ENCODE measurements at regions not wholly inside any gene's neighbourhood (a gene's known extent, or its start where the extent isn't known, plus 50 kb on each side); places are given as distances from the start of the nearest gene placed in this dataset.

DNA sequence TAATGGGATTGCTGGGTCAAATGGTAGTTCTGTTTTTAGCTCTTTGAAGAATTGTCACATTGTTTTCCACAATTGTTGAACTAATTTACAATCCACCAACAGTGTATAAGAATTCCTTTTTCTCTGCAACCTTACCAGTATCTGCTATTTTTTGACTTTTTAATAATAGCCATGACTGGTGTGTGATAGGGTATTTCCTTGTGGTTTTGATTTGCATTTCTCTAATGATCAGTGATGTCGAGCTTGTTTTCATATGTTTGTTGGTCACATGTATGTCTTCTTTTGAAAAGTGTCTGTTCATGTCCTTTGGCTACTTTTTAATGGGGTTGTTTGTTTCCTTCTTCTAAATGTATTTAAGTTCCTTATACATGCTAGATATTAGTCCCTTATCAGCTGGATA lies 322.3 kb downstream of the CDH2 start:
- no peak overlapping the region for H3K4me3 Mint-ChIP-seq
- no peaks in the 10 kb centered on the region for H3K4me1 Mint-ChIP-seq
- no peak for DNase-seq
- no peaks in the 10 kb centered on the region for H3K36me3 Mint-ChIP-seq
- no peak overlapping the region for H3K27ac Mint-ChIP-seq
- no peaks in the 10 kb centered on the region for H3K27me3 Mint-ChIP-seq
- peaks cover 11% of the 10 kb centered on the region for H3K9me3 Mint-ChIP-seq

DNA sequence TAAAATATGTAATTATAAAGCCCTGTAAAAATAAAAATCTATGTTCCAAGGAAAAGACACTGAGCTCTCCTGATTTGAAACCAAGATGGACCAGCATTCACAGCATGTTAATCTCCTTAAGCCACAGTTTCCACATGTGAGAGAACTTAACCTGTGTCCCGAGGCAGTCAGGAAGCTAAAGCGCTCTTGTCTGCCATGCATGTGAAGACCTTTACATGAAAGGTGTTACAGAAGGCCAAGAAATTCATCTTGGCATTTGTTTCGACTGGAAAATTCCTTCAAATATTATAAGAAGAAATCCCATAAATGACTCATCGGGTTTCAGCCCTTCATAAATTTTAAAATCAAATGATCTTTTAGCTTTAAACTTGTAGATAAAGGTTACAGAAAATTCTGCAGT lies 328.6 kb downstream of the CDH2 start:
- Mint-ChIP-seq H3K4me3 (no peak overlapping the region), H3K27ac (peak overlapping the region; percentile 51), H3K36me3 (no peaks in the 10 kb centered on the region), H3K4me1 (no peaks in the 10 kb centered on the region), H3K9me3 (peaks cover 4% of the 10 kb centered on the region), H3K27me3 (no peaks in the 10 kb centered on the region)
- no peak for DNase-seq

DNA sequence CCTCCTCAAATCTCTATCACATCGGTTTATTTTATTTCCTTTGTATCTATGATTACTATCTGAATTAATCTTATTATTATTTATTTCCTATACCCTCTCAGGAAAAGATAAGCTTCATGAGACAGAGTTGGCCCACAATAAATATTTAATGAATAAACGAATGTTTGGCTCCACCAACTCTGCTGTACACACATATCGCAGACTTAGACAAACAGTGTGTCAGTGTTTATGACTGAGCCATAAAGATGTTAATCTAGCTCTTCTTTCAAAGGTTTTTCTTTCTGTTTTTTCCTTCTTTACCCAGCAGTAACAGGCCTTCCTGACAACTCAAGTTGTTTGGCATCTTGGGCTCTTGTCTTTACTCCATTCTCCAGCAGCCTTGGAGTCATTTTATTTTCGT lies 329.5 kb downstream of the CDH2 start:
- Mint-ChIP-seq H3K4me3 (no peak overlapping the region), H3K27ac (no peak overlapping the region)

DNA sequence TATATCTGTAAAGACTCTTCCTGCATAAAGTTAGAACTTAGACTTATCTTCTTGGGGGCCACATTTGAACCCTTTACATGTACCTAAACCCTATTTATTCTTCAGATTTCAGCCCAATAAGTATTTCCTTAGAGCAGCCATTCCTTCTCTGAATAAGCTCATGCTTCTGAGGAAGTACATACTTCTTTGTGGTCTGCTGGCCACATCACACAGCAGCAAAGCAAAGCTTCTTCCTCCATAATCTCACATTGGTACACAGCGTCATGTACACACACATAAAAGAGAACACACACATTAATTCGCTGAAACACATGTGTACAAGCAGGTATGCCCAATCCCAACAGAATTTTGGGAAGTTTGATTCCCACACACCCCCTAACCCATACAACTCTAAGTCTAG lies 331.0 kb downstream of the CDH2 start:
- H3K36me3 Mint-ChIP-seq = no peaks in the 10 kb centered on the region

More for the DNA sequence above, 329.5 kb downstream of the CDH2 start:
- no peaks in the 10 kb centered on the region for H3K27me3 Mint-ChIP-seq
- H3K9me3 Mint-ChIP-seq = peaks cover 4% of the 10 kb centered on the region
- no peaks in the 10 kb centered on the region for H3K4me1 Mint-ChIP-seq
- no peak for DNase-seq
- no peaks in the 10 kb centered on the region for H3K36me3 Mint-ChIP-seq

DNA sequence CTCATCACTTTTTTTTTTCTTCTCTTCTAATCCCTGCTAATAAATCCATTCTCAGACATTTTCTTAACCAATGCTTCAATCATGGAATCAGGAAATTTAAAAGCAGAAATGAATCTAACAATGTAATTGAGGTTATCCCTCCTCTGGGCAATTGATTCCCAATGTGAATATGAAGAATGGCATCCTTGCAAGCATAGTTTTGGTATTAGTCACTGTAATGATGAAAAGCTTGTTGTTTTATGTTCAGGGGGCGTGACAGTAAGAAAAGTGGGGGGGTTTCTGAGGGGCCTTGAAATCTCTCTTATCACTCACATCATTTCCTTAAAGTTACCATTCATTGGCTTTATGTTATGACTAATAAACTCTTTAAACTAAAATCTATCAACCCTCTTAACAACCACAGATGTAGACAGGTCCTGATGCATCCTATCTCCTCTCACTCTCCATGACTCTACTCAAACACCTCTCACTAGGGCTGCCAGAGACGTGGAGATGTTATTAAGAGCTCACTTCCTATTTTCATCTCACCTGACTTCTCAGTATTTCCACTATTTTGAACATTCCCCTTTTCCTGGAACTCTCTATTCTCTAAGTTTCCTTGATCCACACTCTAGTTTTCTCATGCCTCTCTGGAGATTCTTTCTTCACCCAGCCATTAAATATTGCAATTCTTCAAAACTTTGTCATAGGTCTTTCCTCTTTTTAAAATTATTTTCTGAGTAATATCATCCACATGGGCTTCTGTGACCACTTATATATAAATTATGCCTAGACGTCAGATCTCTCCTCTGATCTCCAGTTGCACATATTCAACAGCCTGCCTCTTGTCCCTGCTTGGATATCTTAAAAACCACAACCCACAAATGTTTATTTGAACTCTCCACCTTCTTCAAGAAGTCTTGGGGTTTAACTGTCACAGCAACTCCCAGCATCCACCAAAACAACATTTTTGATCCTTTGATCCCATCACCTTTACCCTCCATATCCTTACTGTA lies 332.9 kb downstream of the CDH2 start:
- no peaks in the 10 kb centered on the region for H3K4me1 Mint-ChIP-seq
- peaks cover 8% of the 10 kb centered on the region for H3K9me3 Mint-ChIP-seq
- no peak for DNase-seq
- no peak overlapping the region for H3K4me3 Mint-ChIP-seq
- no peaks in the 10 kb centered on the region for H3K27me3 Mint-ChIP-seq
- H3K27ac Mint-ChIP-seq = no peak overlapping the region
- H3K36me3 Mint-ChIP-seq = no peaks in the 10 kb centered on the region

More for the DNA sequence above, 331.0 kb downstream of the CDH2 start:
- H3K4me1 Mint-ChIP-seq = no peaks in the 10 kb centered on the region
- H3K9me3 Mint-ChIP-seq = peaks cover 5% of the 10 kb centered on the region
- no peak for DNase-seq
- H3K27ac Mint-ChIP-seq = no peak overlapping the region
- no peaks in the 10 kb centered on the region for H3K27me3 Mint-ChIP-seq
- no peak overlapping the region for H3K4me3 Mint-ChIP-seq

DNA sequence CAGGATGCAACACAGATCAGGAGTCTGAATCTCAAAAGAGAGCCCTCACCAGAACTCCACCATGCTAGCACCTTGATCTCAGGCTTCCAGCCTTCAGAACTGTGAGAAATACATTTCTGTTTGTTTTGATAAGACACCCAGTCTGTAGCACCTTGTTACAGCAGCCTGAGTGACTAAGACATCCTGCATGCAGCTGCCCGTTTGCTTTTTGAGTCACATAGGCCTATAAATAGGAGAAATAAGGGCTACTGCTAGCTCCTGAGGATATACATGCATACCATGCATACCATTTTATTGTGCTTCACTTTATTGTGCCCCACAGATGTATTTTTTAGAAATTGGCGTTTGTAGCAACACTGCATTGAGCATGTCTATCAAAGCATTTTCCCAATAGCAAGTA lies 337.8 kb downstream of the CDH2 start:
- Mint-ChIP-seq H3K4me1 (no peaks in the 10 kb centered on the region), H3K4me3 (no peak overlapping the region), H3K36me3 (no peaks in the 10 kb centered on the region), H3K27ac (no peak overlapping the region), H3K27me3 (no peaks in the 10 kb centered on the region), H3K9me3 (peaks cover 6% of the 10 kb centered on the region)
- no peak for DNase-seq

DNA sequence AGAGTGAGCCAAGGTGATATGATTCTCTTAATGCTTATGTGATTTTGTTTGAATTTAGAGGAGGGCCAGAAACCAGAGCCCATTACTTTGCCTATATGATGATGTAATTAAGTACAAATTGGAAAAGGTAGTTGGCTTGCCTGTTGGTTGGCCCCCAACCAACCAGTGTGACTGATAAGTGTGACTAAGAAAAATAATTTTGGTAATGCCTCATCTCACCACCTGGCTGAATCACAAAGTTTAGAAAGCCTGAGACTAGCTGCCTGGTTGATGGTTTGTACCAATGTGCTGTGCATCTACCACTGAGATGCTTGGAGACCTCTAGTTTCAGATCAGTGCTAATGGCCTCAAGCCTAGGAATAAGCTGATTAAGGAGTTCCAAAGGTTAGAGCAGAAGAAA lies 338.7 kb downstream of the CDH2 start:
- Mint-ChIP-seq H3K9me3 (peaks cover 9% of the 10 kb centered on the region), H3K36me3 (no peaks in the 10 kb centered on the region), H3K4me3 (no peak overlapping the region), H3K27me3 (no peaks in the 10 kb centered on the region), H3K27ac (no peak overlapping the region), H3K4me1 (no peaks in the 10 kb centered on the region)
- no peak for DNase-seq

DNA sequence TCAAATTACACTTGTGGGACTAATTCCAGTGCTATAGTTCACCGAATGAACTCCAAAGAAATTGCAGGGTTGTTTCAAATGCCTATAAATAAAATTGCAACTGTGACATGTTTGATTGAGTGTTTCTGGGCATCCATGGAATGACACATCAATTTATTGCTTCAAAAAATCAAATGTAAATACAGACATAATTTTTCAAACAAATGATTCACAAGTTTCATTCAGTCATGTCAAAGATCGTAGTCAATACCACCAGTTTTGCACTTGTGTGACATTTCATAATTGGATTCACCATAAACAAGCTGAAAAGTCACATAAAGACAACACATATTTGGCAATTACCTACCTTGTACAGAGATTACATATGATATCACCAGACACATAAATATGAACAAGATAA lies 350.8 kb downstream of the CDH2 start:
- peaks cover 10% of the 10 kb centered on the region for H3K9me3 Mint-ChIP-seq
- no peaks in the 10 kb centered on the region for H3K27me3 Mint-ChIP-seq
- H3K27ac Mint-ChIP-seq = no peak overlapping the region
- no peak overlapping the region for H3K4me3 Mint-ChIP-seq
- no peaks in the 10 kb centered on the region for H3K4me1 Mint-ChIP-seq
- H3K36me3 Mint-ChIP-seq = no peaks in the 10 kb centered on the region
- no peak for DNase-seq

DNA sequence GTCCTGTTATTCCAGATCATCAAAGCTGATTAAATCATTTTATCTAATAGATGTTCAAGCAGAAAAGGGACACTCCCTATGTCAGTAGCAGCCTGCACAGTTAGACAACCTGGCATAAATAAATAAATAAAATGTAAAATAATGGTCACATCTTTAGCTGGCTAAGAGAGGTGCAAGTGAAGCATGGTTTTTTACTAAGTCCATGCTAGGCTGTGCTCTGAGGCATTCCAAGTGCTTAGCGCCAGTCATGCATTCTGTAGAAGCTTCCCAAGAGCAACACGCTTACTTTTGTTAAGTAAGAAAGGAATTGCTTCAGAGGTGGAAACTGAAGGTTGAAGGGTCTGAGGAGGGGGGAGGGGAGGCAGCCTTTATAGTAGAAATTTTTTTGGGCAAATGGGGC lies 351.2 kb downstream of the CDH2 start:
- H3K27me3 Mint-ChIP-seq = no peaks in the 10 kb centered on the region
- peaks cover 8% of the 10 kb centered on the region for H3K9me3 Mint-ChIP-seq
- DNase-seq = no peak
- H3K4me3 Mint-ChIP-seq = no peak overlapping the region
- H3K4me1 Mint-ChIP-seq = no peaks in the 10 kb centered on the region
- no peaks in the 10 kb centered on the region for H3K36me3 Mint-ChIP-seq
- H3K27ac Mint-ChIP-seq = no peak overlapping the region

DNA sequence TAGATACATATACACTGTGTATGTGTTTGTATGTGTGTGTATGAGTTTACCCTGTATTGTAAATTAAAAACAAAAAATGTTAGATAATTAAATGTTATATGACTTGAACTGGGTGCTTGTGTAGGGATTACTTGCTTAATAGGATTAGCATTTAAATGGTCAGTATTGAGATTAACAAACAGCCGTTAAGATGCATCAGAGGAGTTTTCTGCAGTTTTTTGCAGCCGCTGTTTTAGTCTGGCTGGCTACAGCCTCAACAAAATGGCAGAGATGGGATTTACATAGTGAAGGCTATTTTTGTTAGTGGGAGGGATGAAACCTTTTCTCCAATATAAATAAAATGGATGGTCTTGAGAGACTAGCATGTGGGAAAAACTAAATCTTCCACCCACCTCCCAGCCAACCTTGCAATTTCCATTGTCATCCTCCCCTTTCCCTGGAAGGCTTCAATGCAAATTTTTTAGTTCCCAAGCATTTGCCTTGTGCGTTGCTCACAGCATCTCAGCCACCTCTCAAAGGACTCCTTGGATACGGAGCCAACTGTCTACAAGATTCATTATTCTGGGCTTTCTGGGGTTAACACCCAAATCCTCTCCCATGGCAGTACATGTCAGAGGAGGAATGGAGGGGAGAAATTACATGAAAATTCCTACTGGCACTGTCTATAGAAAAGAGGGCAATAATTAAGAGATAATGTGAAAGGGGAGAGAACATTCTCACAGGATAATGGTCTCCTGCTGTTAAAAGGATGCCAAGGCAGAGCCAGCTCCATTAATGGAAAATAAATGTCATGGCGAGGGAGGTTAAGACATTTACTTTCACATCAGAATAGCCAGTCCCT lies 351.9 kb downstream of the CDH2 start:
- H3K9me3 Mint-ChIP-seq = peaks cover 7% of the 10 kb centered on the region
- no peaks in the 10 kb centered on the region for H3K4me1 Mint-ChIP-seq
- H3K4me3 Mint-ChIP-seq = no peak overlapping the region
- no peaks in the 10 kb centered on the region for H3K36me3 Mint-ChIP-seq
- no peaks in the 10 kb centered on the region for H3K27me3 Mint-ChIP-seq
- DNase-seq = no peak
- no peak overlapping the region for H3K27ac Mint-ChIP-seq

DNA sequence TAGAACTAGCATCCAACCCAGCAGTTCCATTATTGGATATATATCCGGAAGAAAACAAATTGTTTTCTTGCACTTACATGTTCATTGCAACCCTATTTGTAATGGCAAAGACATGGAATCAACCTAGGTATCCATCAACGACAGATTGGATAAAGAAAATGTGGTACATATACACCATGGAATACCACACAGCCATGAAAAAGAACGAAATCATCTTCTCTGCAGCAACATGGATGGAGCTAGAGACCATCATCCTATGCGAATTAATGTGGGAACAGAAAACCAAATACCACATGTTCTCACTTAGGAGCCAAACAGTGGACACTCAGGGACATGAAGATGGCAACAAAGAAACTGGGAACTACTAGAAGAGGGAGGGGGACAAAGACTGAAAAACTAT lies 352.7 kb downstream of the CDH2 start:
- no peak for DNase-seq
- H3K27me3 Mint-ChIP-seq = no peaks in the 10 kb centered on the region
- H3K9me3 Mint-ChIP-seq = peaks cover 7% of the 10 kb centered on the region
- H3K4me1 Mint-ChIP-seq = no peaks in the 10 kb centered on the region
- H3K36me3 Mint-ChIP-seq = no peaks in the 10 kb centered on the region
- H3K27ac Mint-ChIP-seq = no peak overlapping the region
- no peak overlapping the region for H3K4me3 Mint-ChIP-seq

DNA sequence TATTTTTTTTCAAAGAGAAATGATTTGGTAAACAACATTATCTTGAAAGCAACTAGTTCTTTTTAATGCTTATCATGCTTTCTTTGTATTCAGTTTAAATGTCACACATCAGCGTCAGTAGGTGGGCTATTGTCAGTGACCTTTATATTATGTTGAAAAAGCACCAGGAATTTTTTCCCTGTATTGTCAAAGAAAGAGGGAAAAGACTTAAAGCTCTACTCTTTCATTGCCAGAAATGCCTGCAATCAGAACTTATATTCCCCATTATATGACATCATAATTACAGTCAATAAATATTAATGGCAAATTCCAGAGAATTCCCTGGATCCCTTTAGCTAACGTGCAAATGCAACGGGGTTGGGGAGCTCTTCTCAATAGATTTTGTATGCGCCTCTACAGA lies 353.9 kb downstream of the CDH2 start:
- Mint-ChIP-seq H3K4me1 (no peaks in the 10 kb centered on the region), H3K4me3 (no peak overlapping the region), H3K9me3 (peaks cover 7% of the 10 kb centered on the region)

DNA sequence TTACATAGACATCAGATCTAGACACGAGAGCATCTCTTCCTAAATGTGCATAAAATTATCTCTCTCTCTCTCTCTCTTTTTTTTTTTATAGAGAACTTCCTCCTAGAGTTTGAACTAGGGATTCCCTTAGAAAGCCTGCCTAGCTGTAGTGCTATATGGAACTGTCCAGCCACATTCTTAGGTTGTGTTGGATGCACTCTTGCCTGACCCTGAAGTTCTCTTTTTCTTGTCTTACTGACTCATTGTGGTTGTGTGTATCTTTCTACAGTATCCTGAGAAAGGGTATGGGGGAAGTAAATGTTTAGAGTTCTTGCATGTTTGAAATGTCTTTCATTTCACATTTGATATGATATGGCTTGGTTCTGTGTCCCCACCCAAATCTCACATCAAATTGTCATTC lies 368.2 kb downstream of the CDH2 start:
- Mint-ChIP-seq H3K27me3 (no peaks in the 10 kb centered on the region), H3K36me3 (no peaks in the 10 kb centered on the region), H3K9me3 (peaks cover 4% of the 10 kb centered on the region)

More for the DNA sequence above, 353.9 kb downstream of the CDH2 start:
- no peak for DNase-seq
- Mint-ChIP-seq H3K27me3 (no peaks in the 10 kb centered on the region), H3K27ac (no peak overlapping the region), H3K36me3 (no peaks in the 10 kb centered on the region)

DNA sequence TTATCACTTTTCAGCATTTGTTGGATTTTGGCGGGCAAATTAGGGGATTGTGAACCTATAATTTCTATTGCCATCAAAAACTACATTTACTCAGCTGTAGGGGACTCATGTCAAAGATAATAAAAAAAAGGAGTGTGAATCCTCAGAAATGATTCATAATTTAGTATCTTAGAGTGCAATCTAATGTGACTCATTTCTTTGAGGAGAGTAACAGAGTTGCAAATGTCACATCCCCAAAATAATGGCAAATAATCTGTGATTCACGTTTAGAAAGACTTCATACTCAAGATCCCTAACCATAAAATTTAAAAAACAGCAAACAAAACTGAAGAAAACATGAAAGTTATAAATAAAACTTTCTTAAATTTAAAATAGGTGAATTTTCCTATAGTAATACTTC lies 373.0 kb downstream of the CDH2 start:
- Mint-ChIP-seq H3K9me3 (peaks cover 9% of the 10 kb centered on the region), H3K27ac (no peak overlapping the region), H3K36me3 (no peaks in the 10 kb centered on the region), H3K27me3 (no peaks in the 10 kb centered on the region), H3K4me3 (no peak overlapping the region), H3K4me1 (no peaks in the 10 kb centered on the region)
- DNase-seq = no peak

More for the DNA sequence above, 368.2 kb downstream of the CDH2 start:
- no peak overlapping the region for H3K27ac Mint-ChIP-seq
- DNase-seq = no peak
- no peaks in the 10 kb centered on the region for H3K4me1 Mint-ChIP-seq
- H3K4me3 Mint-ChIP-seq = no peak overlapping the region

DNA sequence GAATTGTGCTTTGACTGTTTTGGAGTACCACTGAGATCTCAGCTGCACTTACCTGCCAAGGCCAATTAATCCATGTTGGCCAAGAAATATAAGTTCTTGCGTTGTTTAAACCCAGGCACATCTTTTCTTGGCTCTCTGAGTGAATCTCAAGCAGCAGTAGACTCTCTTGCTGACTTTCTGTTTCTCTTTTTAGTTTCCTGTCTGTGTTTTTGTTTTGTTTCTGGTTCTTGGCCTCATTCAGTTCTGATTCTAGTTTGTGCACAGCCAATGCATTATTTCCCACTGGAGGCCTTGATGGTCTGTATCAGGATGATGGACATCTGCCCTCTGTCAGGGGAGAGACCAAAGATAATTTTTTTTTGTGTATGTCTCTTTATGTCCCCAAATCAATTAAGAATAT lies 379.4 kb downstream of the CDH2 start:
- no peaks in the 10 kb centered on the region for H3K36me3 Mint-ChIP-seq
- no peak overlapping the region for H3K4me3 Mint-ChIP-seq
- H3K9me3 Mint-ChIP-seq = peaks cover 10% of the 10 kb centered on the region
- no peak for DNase-seq
- no peaks in the 10 kb centered on the region for H3K4me1 Mint-ChIP-seq
- H3K27me3 Mint-ChIP-seq = no peaks in the 10 kb centered on the region
- no peak overlapping the region for H3K27ac Mint-ChIP-seq

Data from activated naive CD8-positive, alpha-beta T cell treated with anti-CD3 and anti-CD28 coated beads for 36 hours (primary cell).